Body of pancreas (tissue), 4 donors: ENCODE measurements at regions not wholly inside any gene's neighbourhood (a gene's known extent, or its start where the extent isn't known, plus 50 kb on each side); places are given as distances from the start of the nearest gene placed in this dataset.
"Not testable (repeated sequence)": the region's sequence is repeated elsewhere in the genome, so short reads cannot be mapped to it uniquely, and the experiment has no call there.

Experiments
- ATAC-seq: fragments of 150-250 bp; one replicate; pipeline ENCODE4 v1.9.1; 2016
- DNase-seq, 4 donors: peaks; one replicate each; pipeline ENCODE4 v3.0.0-alpha.2; 2019
- H3K27ac ChIP-seq, 4 donors: fragments of 200-600 bp; sonication (generic); 1 replicate in 3 of 4; 2 replicates in 1 of 4; pipeline versions ENCODE4 v1.5.1 to v1.6.1; 2016 to 2019; ENCODE audit warnings: mild to moderate bottlenecking in 1 of 4, mixed read lengths in 1 of 4, moderate library complexity in 1 of 4
- H3K27me3 ChIP-seq, 2 donors: fragments of 200-600 bp; sonication (generic); one replicate each; pipeline ENCODE4 v1.6.0; 2016; ENCODE audit warnings: mild to moderate bottlenecking in 1 of 2
- H3K36me3 ChIP-seq, 2 donors: fragments of 200-600 bp; sonication (generic); replicated peaks in 1 of 2; 2 replicates each; pipeline ENCODE4 v1.5.1; 2016; ENCODE audit warnings: low read depth in 2 of 2; ENCODE audit not compliant: insufficient read depth in 1 of 2
- H3K4me1 ChIP-seq: fragments of 200-600 bp; sonication (generic); one replicate; pipeline ENCODE4 v1.6.0; 2016
- H3K4me3 ChIP-seq, 2 donors: fragments of 200-600 bp; sonication (generic); 1 replicate in 1 of 2; 2 replicates in 1 of 2; pipeline ENCODE4 v1.5.1; 2016 to 2019
- H3K9me3 ChIP-seq, 3 donors: fragments of 200-600 bp; sonication (generic); 1 replicate in 2 of 3; 2 replicates in 1 of 3; pipeline ENCODE4 v1.5.1; 2016
- CTCF ChIP-seq, 7 experiments: fragments of 450-650 bp in 4 of 7; fragments of 200-600 bp in 3 of 7; sonication (generic) in 3 of 7; IDR thresholded peaks; one replicate each; pipeline ENCODE4 v1.5.1; 2016 to 2019; ENCODE audit warnings: antibody characterized with exemption in 7 of 7
- POLR2A ChIP-seq, 3 donors: fragments of 450-650 bp; IDR thresholded peaks; one replicate each; pipeline ENCODE4 v1.6.1; 2016; ENCODE audit warnings: antibody characterized with exemption in 3 of 3, mild to moderate bottlenecking in 2 of 3
- WGBS, 2 donors: methylation state at CpG; one replicate each; pipeline ENCODE4 v1.1.5; 2017; 5-methylcytosine and 5-hydroxymethylcytosine counted together
- intact Hi-C: fragments of 100-400 bp; cut with DNase I; formaldehyde crosslinking; loops from one replicate; pipeline ENCODE4 v1.15.1; 2023

DNA sequence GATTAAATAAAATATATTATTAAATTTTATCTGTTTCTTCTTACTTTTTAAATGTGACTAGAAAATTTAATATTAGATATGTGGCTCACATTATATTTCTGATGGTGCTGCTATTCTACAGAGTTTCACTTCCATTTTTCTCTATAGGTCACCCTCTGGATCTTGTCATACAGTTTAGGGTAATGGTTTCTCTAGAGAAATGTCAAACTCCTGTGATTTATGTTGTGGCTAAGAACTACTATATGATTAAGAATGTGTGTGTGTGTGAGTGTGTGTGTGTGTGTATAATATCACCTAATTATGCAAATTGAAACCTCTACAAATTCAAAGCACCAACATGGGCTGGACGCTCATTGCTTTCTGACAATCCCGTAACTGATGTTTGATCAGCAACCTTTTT lies 325.9 kb downstream of the ADAMTS20 start:
- WGBS, 2 donors = 82 to 87% methylated on average over 2 of the region's 2 CpGs
- intact Hi-C loops = no loop called here
- DNase-seq = no peak
- Histone ChIP-seq H3K4me1 (no peaks in the 10 kb centered on the region), H3K27ac (no peak overlapping the region), H3K36me3 (no peaks in the 10 kb centered on the region), H3K4me3 (no peak overlapping the region), H3K9me3 (no peaks in the 10 kb centered on the region), H3K27me3 (no peaks in the 10 kb centered on the region)
- no peak for ATAC-seq
- TF ChIP-seq CTCF (IDR thresholded peaks at IDR 0.05) (no peak), POLR2A (IDR thresholded peaks at IDR 0.05) (no peak)

DNA sequence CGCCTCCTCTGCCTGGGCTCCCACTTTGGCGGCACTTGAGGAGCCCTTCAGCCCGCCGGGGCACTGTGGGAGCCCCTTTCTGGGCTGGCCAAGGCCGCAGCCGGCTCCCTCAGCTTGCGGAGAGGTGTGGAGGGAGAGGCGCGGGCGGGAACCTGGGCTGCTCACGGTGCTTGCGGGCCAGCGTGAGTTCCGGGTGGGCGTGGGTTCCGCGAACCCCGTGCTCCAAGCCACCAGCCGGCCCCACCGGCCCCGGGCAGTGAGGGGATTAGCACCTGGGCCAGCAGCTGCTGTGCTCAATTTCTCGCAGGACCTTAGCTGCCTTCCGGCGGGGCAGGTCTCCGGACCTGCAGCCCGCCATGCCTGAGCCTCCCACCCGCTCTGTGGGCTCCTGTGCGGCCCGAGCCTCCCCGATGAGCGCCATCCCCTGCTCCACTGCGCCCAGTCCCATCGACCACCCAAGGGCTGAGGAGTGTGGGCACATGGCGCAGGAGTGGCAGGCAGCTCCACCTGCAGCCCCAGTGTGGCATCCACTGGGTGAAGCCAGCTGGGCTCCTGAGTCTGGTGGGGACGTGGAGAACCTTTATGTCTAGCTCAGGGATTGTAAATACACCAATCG lies 327.7 kb downstream of the ADAMTS20 start:
- DNase-seq, H3K4me3 ChIP-seq, intact Hi-C loops, H3K9me3 ChIP-seq, H3K4me1 ChIP-seq, ATAC-seq, H3K36me3 ChIP-seq, H3K27ac ChIP-seq, H3K27me3 ChIP-seq: not testable (repeated sequence)
- 90 to 91% methylated on average over 21 to 35 of the region's 36 CpGs for WGBS, 2 donors

- intact Hi-C loops = no loop called here
- Histone ChIP-seq H3K27me3 (no peaks in the 10 kb centered on the region), H3K9me3 (no peaks in the 10 kb centered on the region), H3K27ac (no peak overlapping the region), H3K4me3 (no peak overlapping the region), H3K36me3 (no peaks in the 10 kb centered on the region), H3K4me1 (no peaks in the 10 kb centered on the region)
- TF ChIP-seq POLR2A (IDR thresholded peaks at IDR 0.05) (no peak), CTCF (IDR thresholded peaks at IDR 0.05) (no peak)
- ATAC-seq (no peak), DNase-seq (no peak)
- 56 to 63% methylated on average over 3 of the region's 3 CpGs for WGBS, 2 donors
These were observed 329.2 kb downstream of the ADAMTS20 start for GRCh38 chr12:43222796-43223195.

DNA sequence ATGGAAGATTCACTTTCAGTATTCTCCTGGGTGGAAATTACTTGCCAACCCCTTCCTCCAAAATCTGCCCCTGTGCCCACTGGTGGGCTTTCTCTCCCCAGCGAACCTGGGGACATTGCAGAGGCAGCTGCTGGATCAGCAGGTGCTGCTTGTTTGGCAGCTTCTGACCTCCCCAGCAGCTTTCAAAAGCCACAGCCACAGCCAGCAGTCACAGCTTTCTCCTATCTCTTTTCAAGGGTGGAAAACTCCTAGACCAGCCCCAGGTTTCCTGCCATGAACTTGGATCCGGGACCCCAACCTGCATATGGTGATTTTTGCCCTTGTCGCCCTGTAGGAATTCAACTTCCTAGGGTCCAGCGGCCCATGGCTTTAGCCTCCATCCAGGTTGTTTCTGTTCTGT lies 330.8 kb downstream of the ADAMTS20 start:
- 77% methylated on average over 4 of the region's 4 CpGs for WGBS, 2 donors
- no peak for ATAC-seq
- intact Hi-C loops = no loop called here

GRCh38 chr12:43216490-43216889 lies 335.5 kb downstream of the ADAMTS20 start:
- ATAC-seq = no peak
- WGBS, 2 donors = 60 to 77% methylated on average over 1 of the region's 1 CpG
- intact Hi-C loops = no loop called here
- Histone ChIP-seq H3K4me1 (no peaks in the 10 kb centered on the region), H3K36me3 (no peaks in the 10 kb centered on the region), H3K4me3 (no peak overlapping the region), H3K27ac (no peak overlapping the region), H3K27me3 (no peaks in the 10 kb centered on the region), H3K9me3 (no peaks in the 10 kb centered on the region)
- no peak for DNase-seq
- TF ChIP-seq CTCF (IDR thresholded peaks at IDR 0.05) = no peak
- no peak for TF ChIP-seq POLR2A (IDR thresholded peaks at IDR 0.05)

More for the DNA sequence above, 330.8 kb downstream of the ADAMTS20 start:
- no peaks in the 10 kb centered on the region for H3K27me3 ChIP-seq
- no peak for DNase-seq
- H3K36me3 ChIP-seq = no peaks in the 10 kb centered on the region
- H3K9me3 ChIP-seq = no peaks in the 10 kb centered on the region
- no peaks in the 10 kb centered on the region for H3K4me1 ChIP-seq
- TF ChIP-seq CTCF (IDR thresholded peaks at IDR 0.05) (no peak), POLR2A (IDR thresholded peaks at IDR 0.05) (no peak)
- no peak overlapping the region for H3K27ac ChIP-seq
- H3K4me3 ChIP-seq = no peak overlapping the region
